A673 (cell line): ENCODE measurements at regions not wholly inside any gene's neighbourhood (a gene's known extent, or its start where the extent isn't known, plus 50 kb on each side); places are given as distances from the start of the nearest gene placed in this dataset.

ENCODE experiments used
- CTCF ChIP-seq: fragments of 300-800, 200-600 bp; sonication (generic); conservative IDR thresholded peaks from 2 replicates; pipeline ENCODE4 v1.5.1; 2017; ENCODE audit warnings: low read depth, mild to moderate bottlenecking, antibody characterized with exemption, low read length, moderate library complexity, mixed read lengths
- EZH2 ChIP-seq: fragments of 200-600 bp; sonication (generic); IDR thresholded peaks from 2 replicates; pipeline ENCODE4 v1.6.1; 2017; ENCODE audit warnings: borderline replicate concordance, low read depth, mild to moderate bottlenecking, mixed read lengths, antibody characterized with exemption, low read length; ENCODE audit not compliant: poor library complexity, severe bottlenecking

DNA sequence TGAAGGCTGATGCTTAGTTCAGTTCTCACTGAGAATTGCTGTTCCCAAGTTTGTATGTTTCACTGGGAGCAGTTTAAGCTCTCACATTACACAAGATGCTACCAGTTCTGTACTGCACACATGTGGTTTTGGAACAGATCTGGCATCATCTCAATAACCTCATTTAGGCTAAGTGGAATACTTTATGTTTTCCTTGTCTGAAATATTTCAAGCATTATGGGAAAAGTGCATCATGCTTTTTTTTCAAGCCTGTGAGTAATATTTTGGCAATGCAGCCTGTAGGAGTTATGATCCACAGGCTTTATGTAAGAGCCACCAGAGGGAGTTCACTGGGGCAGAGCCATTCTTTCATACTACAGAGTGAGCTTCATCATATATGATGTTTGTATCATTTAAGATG lies 141.5 kb downstream of the OR4C45 start:
- TF ChIP-seq EZH2: no peak
- TF ChIP-seq CTCF: no peak
